Stimulated activated naive CD8-positive, alpha-beta T cell treated with anti-CD3 and anti-CD28 coated beads, Interleukin-15, Interleukin-2, amounts not matched to agents 100 ng/mL and 50 ng/mL, for 24 hours (primary cell): ENCODE measurements at regions not wholly inside any gene's neighbourhood (a gene's known extent, or its start where the extent isn't known, plus 50 kb on each side); places are given as distances from the start of the nearest gene placed in this dataset.
"Not testable (repeated sequence)": the region's sequence is repeated elsewhere in the genome, so short reads cannot be mapped to it uniquely, and the experiment has no call there.

ENCODE experiments used
- H3K27ac Mint-ChIP-seq: one replicate; pipeline ENCODE4 v1.8.0; 2021; ENCODE audit warnings: mild to moderate bottlenecking, mixed read lengths
- H3K27me3 Mint-ChIP-seq: one replicate; pipeline ENCODE4 v1.8.0; 2021; ENCODE audit warnings: mixed read lengths
- H3K36me3 Mint-ChIP-seq: one replicate; pipeline ENCODE4 v1.8.0; 2021; ENCODE audit warnings: low read depth, mixed read lengths
- H3K4me1 Mint-ChIP-seq: one replicate; pipeline ENCODE4 v1.8.0; 2021; ENCODE audit warnings: low read depth, mixed read lengths
- H3K4me3 Mint-ChIP-seq: one replicate; pipeline ENCODE4 v1.8.0; 2021; ENCODE audit warnings: mild to moderate bottlenecking, mixed read lengths
- H3K9me3 Mint-ChIP-seq: one replicate; pipeline ENCODE4 v1.8.0; 2021; ENCODE audit warnings: mixed read lengths

DNA sequence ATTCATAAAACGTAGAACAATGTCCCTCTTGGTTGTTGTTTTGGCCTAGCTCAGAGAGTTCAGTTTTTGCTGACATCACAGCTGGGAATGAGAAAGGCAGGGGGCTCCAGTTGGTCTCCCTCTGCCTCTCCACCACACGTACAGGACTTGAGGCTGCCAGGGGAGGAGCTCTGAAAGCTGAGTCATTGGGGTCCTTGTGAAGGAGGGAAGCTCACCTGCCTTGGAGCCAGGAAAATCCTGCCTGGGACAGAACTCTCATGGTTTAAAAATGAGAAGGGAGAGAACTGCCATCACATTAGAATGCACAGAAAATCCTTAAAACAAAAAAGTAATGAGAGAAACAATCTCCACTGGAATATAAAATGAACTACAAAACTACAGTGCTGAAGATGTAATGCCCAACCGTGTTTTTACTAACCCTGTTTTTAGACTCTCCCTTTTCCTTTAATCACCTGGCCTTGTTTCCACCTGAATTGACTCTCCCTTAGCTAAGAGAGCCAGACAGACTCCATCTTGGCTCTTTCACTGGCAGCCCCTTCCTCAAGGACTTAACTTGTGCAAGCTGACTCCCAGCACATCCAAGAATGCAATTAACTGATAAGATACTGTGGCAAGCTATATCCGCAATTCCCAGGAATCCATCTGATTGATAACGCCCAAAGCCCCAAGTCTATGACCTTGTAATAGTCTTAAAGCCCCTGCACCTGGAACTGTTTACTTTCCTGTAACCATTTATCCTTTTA is 58.6 kb upstream of the TARP start:
- H3K9me3 Mint-ChIP-seq, H3K27me3 Mint-ChIP-seq, H3K36me3 Mint-ChIP-seq: not testable (repeated sequence)
- peak overlapping the region; percentile 63 for H3K4me3 Mint-ChIP-seq
- H3K4me1 Mint-ChIP-seq = peaks cover 58% of the 10 kb centered on the region
- peak overlapping the region; percentile 61 for H3K27ac Mint-ChIP-seq

- peaks cover 57% of the 10 kb centered on the region for H3K4me1 Mint-ChIP-seq
- no peaks in the 10 kb centered on the region for H3K9me3 Mint-ChIP-seq
- no peaks in the 10 kb centered on the region for H3K27me3 Mint-ChIP-seq
- peak overlapping the region; percentile 65 for H3K27ac Mint-ChIP-seq
- H3K4me3 Mint-ChIP-seq = peak overlapping the region; percentile 63
- no peaks in the 10 kb centered on the region for H3K36me3 Mint-ChIP-seq
Measured at GRCh38 chr7:38330861-38331621, 57.6 kb upstream of the TARP start.

DNA sequence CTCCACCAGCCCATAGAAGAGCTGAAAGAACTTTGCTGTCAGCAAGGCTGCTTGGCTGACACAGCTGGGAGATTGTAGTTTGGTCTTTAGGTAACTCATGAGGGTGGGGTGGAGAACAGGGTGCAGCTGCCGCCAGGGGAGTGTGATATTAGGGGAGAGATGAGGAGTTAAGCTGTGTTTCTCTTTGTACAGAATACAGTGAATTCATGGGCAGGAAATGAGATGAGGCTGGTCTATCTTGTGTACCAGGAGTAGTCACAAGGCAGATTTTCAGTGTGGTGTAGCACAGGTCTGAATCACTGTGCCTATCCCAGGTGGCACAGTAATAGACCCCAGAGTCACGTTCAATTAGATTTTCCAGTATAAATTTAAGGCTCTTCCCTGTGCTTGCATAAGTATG is 56.6 kb upstream of the TARP start:
- Mint-ChIP-seq H3K27ac (peak overlapping the region; percentile 71), H3K9me3 (no peaks in the 10 kb centered on the region), H3K36me3 (no peaks in the 10 kb centered on the region), H3K4me1 (peaks cover 49% of the 10 kb centered on the region), H3K27me3 (no peaks in the 10 kb centered on the region), H3K4me3 (peak overlapping the region; percentile 63)

GRCh38 chr7:38329340-38329739 is 55.9 kb upstream of the TARP start:
- Mint-ChIP-seq H3K36me3 (no peaks in the 10 kb centered on the region), H3K4me1 (peaks cover 44% of the 10 kb centered on the region), H3K9me3 (no peaks in the 10 kb centered on the region), H3K27ac (no peak overlapping the region), H3K27me3 (no peaks in the 10 kb centered on the region), H3K4me3 (no peak overlapping the region)

DNA sequence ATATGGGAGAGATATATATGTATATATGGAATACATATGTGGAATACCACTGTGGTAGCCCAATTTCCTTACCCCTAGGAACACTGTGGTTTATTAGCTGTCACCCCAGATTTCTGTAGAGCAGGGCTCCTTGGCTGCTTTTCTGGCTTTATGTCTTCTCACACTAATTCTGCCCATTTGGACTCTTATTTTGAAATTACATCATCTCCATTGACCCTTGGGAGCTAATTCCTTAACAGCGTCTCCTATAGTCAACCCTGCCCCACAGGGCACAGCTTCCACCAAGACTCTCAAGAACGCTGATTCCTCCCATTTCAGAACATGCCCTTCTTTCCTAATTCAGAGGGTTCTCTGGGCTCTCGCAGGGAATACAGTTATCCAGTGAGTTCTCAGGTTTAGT is 55.4 kb upstream of the TARP start:
- Mint-ChIP-seq H3K4me1 (peaks cover 40% of the 10 kb centered on the region), H3K27me3 (no peaks in the 10 kb centered on the region), H3K4me3 (no peak overlapping the region), H3K9me3 (no peaks in the 10 kb centered on the region), H3K36me3 (no peaks in the 10 kb centered on the region), H3K27ac (no peak overlapping the region)

DNA sequence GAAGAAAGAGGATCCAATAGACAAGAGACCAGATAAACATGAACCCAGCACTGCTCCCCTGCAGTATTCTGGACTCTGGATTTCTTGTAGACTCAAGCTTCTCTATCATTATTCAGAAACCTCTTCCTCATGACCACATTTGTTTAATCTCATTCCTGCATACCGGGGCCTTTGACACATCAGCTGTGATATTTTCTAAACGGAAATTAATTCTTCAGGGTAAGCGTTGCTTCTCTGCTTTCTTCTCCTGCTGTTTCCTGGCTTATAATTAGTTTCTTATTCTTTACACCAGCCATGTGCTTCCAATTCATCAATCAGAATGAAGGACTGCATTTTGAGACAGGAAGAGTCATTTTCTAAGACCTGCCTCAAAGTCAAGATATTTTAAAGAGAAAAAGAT is 54.2 kb upstream of the TARP start:
- no peak overlapping the region for H3K4me3 Mint-ChIP-seq
- H3K9me3 Mint-ChIP-seq = no peaks in the 10 kb centered on the region
- H3K27ac Mint-ChIP-seq = no peak overlapping the region
- no peaks in the 10 kb centered on the region for H3K27me3 Mint-ChIP-seq
- H3K36me3 Mint-ChIP-seq = no peaks in the 10 kb centered on the region
- peaks cover 38% of the 10 kb centered on the region for H3K4me1 Mint-ChIP-seq
